Dedifferentiated amniotic fluid mesenchymal stem cell (primary cell): ENCODE measurements at regions not wholly inside any gene's neighbourhood (a gene's known extent, or its start where the extent isn't known, plus 50 kb on each side); places are given as distances from the start of the nearest gene placed in this dataset.

Source experiments
- DNase-seq: peaks from one replicate; pipeline ENCODE4 v3.0.0-alpha.2; 2016; ENCODE audit errors: extremely low spot score

DNA sequence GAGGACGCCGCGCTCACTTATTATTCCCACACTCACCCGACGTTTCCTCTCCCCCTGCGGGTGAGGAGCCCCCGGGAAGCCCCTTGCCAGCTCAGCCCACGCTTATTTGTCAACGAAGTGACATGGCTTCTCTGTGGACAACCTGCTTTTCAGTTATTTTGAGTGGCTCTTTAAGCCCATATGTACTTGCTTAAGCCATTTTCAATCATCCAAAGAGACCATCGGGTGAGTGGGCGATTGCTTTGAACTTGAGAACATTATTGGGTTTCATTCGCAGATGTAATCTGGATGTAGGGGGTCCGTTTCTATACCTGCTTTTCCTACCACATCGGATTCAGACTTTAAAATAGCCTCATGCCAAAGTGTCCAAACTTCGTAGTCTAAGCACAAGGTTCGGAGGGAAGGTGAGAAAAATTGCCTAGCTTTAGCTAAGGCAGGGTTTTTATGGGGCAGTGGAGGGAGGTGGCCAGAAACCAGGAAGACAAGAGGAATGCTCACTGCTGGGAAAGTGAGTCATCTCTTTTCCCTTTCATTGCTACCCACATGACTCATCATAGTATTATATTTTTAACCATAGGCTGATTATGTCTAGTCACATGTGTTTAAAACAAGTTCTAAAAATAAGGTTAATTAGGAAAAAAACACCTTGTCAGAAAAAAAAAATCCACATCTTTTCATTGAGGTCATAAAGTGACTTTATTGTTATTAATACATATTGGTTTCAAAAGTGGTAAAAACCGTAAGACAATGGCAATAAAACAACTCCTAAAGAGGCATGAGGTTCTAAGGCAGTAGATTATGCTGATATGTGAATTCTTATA is 773.1 kb upstream of the NR2F2 start:
- peak; percentile 78 for DNase-seq

DNA sequence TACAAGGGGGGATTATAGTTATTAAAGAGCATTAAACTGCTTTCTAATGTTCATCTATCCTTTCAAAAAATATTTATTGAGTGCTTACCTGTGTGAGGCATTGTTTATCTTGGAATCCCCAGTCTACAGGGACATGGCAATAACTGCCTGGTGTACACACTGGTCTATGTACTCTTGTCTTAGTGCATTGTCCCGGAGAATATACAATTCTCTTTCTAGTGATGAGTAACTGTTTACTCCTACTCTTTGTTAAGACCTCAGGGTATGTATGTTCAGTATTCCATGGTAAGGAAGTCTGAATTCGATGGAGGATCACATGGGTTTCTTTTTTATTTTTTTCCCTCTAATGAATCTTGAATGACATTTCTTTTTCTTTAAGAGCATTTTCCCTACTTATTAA is 772.4 kb upstream of the NR2F2 start:
- no peak for DNase-seq

DNA sequence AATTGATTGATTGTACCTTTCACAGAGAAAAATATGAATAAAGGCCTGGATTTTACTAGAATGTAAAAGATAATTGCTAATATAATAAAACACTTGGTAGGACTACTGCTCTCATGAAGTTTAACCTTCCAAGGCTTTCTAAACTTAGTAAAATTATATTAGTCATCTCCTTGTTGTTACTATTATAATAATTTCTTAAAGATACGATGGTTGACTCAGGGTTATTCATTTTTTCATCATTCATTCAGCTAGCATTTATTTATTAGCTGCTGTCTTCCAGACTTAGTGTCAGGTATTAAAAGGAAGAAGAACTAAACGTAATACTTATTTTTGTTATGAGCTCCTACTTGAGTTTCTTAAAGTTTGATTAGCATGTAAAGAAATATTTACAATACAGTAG is 771.6 kb upstream of the NR2F2 start:
- no peak for DNase-seq

DNA sequence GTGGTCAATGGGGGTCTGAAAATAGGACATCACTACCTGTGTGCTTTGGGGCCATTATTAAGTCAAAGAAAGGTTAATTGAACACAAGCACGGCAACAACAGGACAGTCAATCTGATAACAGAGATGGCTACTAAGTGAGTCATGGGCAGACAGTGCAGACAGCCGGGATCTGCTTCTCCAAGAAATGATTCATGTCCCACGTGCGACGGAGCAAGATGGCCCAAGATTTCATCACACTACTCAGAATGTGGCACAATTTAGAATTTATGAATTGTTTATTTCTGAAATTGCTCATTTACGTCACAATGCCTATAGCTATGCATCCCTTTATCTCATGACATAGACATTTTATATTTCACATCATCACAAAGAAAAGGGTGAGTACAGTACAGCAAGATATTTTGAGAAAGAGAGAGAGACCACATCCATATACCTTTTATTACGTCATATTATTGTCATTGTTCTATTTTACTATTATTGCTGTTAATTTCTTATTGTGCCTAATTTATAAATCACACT is 770.6 kb upstream of the NR2F2 start:
- DNase-seq, result peak; percentile 79

DNA sequence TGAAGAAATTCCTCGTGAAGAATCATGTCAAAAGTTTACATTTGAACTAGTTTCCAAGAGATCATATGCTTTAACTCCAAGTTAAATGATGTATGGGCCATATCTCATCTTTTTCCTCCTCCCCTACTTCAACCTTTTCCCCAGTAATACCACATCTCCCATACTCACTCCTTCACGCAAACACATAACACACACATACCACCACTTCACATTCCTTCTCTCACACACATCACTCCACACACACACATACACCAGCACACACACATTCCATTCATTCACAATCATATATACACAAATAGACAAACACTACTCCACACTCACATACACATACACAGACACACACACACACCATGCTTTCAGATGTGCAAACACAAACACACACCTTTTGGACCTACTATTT is 769.0 kb upstream of the NR2F2 start:
- no peak for DNase-seq

DNA sequence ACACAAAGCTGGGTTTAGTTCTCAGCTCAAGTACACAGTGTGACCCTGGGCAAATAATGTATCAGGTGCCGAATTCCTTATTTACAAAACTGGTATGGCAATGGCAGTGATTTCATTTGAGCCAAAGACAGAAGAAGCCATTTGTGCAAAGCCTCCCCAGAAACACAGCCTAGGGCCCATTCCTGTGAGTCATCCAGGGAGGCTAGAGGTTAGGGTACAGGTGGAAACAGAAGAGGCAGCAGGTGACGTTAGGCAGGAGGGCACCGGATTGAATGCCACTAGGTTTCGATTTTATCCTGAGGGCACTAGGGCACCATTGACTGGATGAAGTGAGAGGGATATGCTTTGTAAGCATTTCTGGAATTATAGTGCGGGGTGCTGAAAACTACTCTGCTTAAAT is 766.9 kb upstream of the NR2F2 start:
- DNase-seq, result no peak

DNA sequence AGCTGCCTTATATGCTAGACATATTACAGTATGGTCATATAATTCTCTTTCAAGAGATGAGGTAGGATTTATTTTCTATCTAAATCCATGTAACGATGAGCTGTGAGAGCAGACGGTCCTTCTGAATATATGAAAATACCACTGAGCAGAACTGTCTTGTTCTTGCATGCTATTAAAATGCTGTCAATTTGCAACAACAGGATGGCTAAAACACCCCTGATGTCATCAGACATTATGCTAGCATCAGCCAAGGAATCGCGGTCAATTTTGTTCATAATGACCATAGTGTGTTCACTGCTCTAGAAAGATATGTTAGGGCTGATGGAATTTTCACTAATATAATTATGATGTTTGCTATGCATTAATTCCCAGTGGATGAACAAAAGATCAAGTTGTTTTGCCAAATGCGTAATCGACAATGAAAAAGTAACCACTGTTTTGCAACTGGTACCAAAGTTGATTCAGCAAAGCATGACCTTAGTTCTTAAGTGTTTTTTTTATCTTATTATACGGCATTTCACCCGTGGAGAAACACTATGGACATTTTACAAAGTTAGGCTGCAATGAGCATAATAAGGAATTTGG is 765.4 kb upstream of the NR2F2 start:
- no peak for DNase-seq

DNA sequence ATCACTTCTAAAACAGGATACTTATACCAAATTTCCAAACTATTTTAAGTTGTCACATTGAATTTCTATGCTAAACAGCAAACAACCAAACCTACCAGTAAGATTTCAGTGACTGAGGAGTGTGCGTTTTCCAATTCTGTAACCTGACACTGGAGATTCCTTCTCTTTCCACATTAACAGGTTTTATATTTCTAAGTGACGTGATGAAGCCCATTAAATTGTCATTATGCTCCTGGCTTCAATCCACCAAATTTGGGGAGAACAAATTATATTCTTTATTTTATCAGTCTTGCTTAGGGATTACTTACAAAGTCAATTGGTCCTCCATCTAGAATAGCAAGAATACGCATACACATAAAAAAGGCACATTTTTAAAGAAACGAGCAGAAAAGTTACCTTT is 764.8 kb upstream of the NR2F2 start:
- no peak for DNase-seq

DNA sequence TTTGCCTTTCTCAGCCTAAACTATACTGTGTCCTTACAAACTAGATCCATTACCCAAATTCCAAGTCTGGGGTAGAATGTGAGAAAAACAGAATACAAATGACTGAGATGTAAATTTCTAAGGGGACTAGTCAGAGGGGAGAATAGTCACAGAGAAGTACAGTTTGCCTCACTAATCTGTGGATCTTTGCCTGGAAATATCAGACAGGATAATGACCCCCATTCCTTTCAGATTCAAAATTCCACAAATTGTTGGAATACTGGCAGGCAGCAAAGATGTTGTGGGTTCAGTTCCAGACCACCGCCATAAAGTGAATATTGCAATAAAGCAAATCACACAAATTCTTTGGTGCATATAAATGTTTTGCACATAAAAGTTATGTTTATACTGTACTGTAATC is 762.8 kb upstream of the NR2F2 start:
- no peak for DNase-seq

DNA sequence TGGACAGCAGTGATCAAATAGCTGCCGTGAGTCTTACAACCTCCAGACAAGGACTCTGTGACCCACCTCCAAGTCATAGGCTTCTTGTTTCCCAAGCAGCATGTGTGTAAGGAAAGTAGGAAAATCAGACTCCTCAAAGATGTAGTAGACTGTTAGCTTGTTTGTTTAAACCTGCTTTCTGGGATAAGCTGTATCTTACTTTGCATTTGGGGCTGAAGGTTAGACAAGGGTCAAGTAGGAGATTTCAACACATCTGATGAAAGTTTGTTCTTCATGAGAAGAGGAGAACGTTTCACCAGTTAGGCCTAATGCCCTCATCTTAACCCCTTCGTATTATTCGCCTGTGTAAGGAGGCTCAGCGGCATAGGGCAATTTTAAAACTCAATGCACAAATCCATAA is 756.4 kb upstream of the NR2F2 start:
- DNase-seq, result no peak

DNA sequence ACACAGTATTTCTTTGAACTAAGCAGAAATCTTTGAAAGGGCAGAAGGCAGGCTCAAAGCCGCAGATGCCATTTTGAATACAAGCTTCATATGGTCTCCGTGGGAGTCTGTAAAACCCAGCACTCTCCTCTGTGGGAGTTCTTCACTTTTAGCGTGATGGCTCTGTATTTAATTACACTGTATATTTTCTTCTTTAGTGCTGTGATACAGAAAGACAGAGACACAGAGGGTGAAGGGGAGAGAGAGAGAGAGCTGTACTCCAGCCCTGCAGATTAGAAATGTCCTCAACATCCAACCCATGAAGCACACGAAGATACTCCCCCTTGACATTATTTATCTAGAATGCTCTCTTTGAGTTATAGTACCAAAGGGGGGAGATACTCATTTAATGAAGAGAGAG is 752.6 kb upstream of the NR2F2 start:
- no peak for DNase-seq

DNA sequence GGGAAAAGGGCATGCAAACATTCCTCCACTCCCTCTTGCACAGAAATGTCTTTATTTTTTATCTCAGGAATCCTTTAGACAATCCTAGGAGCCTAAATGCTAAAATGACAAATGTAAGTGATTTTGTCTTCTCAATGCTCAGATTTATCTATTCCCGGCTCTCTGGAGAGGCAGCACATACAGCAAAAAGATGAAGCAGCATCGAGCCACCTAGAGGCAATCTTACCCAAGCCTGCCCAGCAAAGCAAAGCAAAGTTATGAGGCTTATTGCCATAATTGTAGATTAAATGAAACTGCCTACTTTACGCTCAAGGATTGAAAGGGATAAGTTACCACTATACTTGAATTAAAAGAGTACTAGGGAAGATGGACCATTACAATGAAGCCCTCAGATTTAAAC is 750.4 kb upstream of the NR2F2 start:
- DNase-seq, result no peak

DNA sequence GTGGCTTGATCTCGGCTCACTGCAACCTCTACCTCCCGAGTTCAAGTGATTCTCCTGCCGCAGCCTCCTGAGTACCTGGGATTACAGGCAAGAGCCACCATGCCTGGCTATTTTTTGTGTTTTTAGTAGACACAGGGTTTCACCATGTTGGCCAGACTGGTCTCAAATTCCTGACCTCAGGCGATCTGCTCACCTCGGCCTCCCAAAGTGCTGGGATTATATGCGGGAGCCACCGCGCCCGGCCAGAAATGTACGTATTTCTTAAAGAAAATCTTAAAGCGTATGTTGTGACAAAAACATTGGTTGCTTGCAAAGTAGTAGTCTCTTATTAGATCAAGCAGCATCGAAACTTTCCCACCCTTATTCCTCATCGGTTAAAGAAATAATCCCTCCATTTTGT is 748.9 kb upstream of the NR2F2 start:
- no peak for DNase-seq

DNA sequence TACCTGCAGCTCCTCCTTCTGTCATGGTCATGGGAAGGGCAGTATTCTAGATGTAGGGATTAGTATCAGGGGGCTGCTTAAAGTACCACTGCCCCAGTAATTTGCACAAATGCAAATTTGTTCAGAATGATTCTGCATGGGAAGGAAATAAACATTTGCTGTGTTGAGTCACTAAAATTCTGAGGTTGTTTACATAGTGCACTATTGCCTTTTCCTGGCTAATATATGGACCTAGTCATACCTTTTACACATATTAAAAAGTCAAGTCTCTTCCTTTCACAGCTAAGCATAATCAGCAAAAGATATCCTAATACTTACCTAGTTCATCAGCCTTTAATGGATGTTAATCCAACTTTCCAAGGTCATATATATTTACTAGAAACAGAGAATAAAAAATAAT is 746.4 kb upstream of the NR2F2 start:
- no peak for DNase-seq

DNA sequence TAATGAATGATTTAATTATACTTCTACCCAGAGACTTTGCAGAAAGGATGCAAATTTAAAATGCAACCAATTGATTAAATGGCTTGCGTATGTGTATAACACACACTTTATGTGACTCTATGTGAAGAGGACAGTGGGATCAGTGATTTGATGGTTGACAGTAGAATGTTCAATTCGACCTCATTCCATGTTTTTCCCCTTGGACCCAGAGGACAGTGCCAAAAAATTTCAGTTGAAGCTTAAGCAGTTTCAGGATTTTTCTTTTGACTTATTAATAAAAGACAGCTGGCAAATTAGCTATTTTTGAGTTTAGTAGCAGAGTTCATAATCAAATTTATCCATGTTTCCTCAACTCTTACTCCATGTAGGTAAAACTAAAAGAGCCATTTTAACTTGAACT is 742.4 kb upstream of the NR2F2 start:
- no peak for DNase-seq

DNA sequence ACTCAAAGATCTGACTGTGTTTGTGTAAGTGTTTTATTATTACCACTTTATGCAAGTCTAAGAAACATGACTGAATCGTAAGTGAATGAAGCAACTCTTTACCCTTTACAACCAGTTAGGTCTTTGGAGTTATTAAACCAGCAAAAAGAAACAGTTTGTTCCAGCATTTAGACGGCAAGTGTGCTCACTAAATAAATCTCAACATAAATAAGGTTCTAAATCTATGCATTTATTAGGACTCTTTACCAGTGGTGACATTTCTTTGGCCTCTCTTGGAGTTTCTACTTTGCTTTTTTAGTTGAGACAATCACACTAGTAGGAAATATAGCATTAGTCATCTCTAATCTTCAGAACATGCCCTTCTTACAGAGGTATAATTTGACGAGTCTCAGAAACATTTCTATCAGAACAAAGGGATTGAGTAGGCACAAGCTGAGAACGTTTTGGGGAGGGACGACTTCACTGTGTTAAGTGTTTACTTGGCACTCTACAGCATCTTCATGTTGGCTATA is 739.9 kb upstream of the NR2F2 start:
- DNase-seq, result no peak

DNA sequence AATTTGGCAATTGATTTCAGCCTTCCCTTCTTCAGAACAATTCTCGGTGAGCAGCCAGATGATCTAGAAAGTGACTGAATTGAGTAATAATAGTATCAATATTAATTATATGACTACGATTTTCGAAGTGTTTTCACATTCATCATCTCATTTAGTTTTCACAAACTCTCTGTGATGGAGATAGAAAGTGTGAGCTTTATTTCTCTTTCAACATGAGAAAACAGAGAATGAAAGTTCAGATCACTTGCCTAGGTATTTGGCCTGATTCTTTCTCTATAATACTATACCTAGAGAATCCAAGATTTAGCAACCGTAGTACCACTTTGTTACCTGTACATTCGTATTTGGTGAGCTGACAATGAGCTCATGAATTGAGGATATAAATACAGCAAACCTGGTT is 739.2 kb upstream of the NR2F2 start:
- no peak for DNase-seq

DNA sequence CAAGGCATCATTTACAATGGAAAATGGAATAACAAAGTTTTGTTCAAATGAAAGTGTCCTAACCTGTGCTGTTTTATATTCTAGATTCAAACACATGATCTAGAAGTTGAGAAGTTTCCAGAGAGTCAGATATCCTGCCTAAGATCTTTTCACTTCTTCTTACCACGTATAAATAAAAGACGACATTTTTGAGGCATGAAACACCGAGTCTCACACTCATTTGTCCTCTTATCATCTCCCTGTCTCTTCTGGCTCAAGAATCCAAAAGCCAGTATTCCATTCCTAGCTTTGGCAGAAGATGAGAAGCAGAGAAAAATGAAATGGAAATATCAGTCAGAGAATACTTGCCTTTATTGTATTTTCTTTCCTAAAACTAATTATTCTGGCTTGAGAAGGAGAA is 738.6 kb upstream of the NR2F2 start:
- no peak for DNase-seq

DNA sequence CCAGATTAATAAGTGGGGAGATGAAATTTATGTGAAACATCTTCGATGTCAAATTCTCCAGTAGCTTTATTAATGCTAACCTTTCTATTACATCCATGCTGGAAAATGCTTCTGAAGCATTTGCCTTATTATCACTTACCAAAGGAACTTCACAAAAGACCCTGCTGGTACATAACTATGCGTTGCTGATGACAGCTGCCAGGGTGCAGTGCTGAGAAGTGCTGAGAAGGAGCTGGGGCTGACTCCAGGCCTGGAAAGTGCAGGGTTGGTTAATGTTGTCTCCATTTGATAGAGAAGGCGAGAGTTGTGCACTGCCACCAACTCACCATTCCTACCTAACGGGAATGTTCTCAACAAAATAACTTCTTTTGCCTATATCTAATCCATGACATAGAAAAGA is 736.0 kb upstream of the NR2F2 start:
- no peak for DNase-seq

DNA sequence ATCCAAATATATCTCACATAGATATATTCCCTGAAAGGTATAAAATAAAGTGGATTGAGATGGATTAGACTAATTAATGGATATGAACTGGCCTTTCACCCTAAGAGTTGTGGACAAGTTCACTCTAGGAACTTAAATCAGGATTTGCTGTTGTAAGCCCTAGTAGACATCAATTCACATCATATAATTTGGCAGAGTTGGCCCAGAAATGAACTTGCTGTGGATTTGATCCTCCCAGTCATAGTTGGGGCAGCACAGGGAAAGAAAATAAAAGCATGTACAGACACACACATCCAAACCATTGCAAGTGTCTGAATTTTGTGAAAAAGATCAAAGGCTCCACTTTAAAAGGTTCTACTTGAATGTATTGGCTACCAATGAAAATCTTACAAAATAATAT is 734.7 kb upstream of the NR2F2 start:
- DNase-seq, result no peak

DNA sequence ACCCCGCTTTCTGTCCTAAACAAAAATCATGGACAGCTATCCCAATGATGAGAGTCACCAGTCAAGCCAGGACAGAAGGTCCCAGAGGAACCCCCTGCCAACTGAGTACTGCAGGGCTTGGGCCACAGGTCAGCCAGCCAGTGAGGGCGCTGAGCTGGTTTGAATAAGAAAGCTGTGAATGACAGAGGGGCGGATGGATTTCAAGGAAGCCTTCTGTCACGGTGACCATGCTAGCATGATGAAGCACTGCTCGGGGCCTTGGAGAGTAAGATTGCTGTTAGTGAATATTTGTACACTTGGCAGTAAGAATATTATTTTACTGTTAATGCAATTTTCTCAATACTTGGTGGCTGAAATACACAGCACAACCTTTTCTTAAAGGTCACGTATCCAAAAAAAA is 734.0 kb upstream of the NR2F2 start:
- DNase-seq, result no peak

DNA sequence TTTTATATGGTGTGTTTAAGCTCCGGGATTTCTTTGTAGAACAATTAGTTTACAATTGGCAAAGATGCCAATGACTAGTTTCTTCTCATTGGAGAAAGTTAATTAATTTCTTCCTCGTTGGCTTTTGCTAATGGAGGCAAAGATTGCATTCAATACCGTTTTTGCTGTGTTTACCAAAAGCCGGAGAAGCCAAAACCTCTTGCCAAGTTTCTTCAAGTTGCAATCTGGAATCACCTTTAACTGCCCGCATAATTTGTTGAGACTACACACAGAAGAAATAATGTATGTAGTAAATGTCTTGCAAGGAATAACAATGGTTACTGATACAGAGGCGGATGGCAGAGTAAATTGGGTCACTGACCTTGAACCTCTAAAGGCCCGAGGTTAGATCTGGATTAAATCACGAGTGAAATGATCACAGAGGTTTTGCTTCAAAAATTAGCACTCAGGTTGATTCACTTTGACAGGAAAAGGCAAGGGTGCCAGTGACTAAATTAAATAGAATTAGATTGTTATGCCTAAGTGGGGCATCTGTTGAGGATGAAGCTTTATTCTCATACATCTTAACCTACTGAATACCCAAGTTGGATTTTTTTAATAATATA is 732.1 kb upstream of the NR2F2 start:
- DNase-seq, result no peak

DNA sequence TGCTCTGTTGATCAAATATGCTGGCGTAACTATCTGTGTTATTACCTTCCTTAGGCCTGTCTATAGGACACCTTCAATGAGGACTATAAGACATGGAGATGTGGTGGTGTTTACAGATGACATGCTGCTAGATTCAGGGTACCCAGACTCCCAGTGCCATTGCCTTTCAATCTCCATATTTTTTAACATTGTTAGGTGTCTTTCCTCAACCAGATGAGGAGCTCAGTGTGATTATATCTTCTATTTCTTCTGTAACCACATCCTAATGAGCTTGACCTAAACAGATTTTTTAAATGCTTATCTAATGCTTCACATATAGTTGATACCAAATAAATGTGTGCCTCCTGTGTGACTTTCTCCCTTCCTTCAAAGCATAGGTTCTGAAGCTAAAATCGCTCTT is 730.1 kb upstream of the NR2F2 start:
- DNase-seq, result no peak
